ENCODE measurements at regions not wholly inside any gene's neighbourhood (a gene's known extent, or its start where the extent isn't known, plus 50 kb on each side); places are given as distances from the start of the nearest gene placed in this dataset.

DNA sequence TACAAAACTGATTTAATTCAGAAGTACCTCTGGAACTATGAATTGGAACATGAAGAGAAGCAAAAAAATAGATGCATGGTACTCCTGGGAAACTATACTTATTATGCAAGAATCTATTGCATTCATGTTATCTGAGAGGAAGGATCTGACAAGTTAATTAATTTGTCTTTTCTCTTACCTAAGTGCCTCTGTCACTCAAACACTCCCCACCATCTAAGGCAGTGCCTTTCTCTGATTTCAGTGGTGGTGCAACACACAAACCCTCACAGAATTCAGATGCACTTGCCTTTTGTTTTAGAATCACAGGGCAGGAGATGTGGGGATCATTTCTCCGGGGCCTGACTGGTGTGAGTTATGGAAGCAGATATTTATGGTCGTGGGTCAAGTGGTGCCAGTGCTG is 52.5 kb upstream of the C9orf72 start:
- TF ChIP-seq ZBTB7A (CRISPR knock-in tag; IDR thresholded peaks at IDR 0.05) (no peak), ZZZ3 (CRISPR knock-in tag; IDR thresholded peaks at IDR 0.05; ENCODE audit: borderline replicate concordance) (no peak), HDAC1 (CRISPR knock-in tag; IDR thresholded peaks at IDR 0.05) (no peak), SRY (CRISPR knock-in tag; IDR thresholded peaks at IDR 0.05) (no peak), RFX5 (IDR thresholded peaks at IDR 0.05; ENCODE audit: low read depth, low read length) (no peak), ZNF10 (CRISPR knock-in tag; IDR thresholded peaks at IDR 0.05; ENCODE audit: borderline replicate concordance, low read depth) (no peak), ZKSCAN1 (IDR thresholded peaks at IDR 0.05; ENCODE audit: low read length) (no peak), IRF2 (CRISPR knock-in tag; IDR thresholded peaks at IDR 0.05) (no peak), ZNF234 (CRISPR knock-in tag; conservative IDR thresholded peaks at IDR 0.05) (no peak)
- TF ChIP-seq, protein P1, sequence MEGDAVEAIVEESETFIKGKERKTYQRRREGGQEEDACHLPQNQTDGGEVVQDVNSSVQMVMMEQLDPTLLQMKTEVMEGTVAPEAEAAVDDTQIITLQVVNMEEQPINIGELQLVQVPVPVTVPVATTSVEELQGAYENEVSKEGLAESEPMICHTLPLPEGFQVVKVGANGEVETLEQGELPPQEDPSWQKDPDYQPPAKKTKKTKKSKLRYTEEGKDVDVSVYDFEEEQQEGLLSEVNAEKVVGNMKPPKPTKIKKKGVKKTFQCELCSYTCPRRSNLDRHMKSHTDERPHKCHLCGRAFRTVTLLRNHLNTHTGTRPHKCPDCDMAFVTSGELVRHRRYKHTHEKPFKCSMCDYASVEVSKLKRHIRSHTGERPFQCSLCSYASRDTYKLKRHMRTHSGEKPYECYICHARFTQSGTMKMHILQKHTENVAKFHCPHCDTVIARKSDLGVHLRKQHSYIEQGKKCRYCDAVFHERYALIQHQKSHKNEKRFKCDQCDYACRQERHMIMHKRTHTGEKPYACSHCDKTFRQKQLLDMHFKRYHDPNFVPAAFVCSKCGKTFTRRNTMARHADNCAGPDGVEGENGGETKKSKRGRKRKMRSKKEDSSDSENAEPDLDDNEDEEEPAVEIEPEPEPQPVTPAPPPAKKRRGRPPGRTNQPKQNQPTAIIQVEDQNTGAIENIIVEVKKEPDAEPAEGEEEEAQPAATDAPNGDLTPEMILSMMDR (CRISPR knock-in tag; IDR thresholded peaks at IDR 0.05): no peak
- TF ChIP-seq, protein P2, sequence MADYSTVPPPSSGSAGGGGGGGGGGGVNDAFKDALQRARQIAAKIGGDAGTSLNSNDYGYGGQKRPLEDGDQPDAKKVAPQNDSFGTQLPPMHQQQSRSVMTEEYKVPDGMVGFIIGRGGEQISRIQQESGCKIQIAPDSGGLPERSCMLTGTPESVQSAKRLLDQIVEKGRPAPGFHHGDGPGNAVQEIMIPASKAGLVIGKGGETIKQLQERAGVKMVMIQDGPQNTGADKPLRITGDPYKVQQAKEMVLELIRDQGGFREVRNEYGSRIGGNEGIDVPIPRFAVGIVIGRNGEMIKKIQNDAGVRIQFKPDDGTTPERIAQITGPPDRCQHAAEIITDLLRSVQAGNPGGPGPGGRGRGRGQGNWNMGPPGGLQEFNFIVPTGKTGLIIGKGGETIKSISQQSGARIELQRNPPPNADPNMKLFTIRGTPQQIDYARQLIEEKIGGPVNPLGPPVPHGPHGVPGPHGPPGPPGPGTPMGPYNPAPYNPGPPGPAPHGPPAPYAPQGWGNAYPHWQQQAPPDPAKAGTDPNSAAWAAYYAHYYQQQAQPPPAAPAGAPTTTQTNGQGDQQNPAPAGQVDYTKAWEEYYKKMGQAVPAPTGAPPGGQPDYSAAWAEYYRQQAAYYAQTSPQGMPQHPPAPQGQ (CRISPR knock-in tag; IDR thresholded peaks at IDR 0.05; ENCODE audit: borderline replicate concordance): no peak
